ENCODE measurements at regions not wholly inside any gene's neighbourhood (a gene's known extent, or its start where the extent isn't known, plus 50 kb on each side); places are given as distances from the start of the nearest gene placed in this dataset.

- no peak for ATAC-seq
- Histone ChIP-seq H4K20me1 (replicated peaks; ENCODE audit: control insufficient read depth, insufficient read depth, low read length) (no peaks in the 10 kb centered on the region), H3K79me2 (ENCODE audit: control insufficient read depth, insufficient read depth, low read length) (no peaks in the 10 kb centered on the region), H3K4me3 (no peak overlapping the region), H3K4me2 (ENCODE audit: insufficient read depth, low read length) (no peak overlapping the region), H3K9ac (ENCODE audit: insufficient read depth in 1 of 2, low read depth in 2 of 2, low read length in 2 of 2) (no peak overlapping the region), H3K36me3 (ENCODE audit: control insufficient read depth, insufficient read depth, low read length) (no peaks in the 10 kb centered on the region), H3K27ac (ENCODE audit: extremely low read depth, low read depth, low read length) (no peak overlapping the region), H3K9me3 (replicated peaks; ENCODE audit: control insufficient read depth, insufficient read depth, low read depth, low read length) (no peaks in the 10 kb centered on the region), H2AFZ (ENCODE audit: low read depth, low read length) (no peak overlapping the region), H3K27me3 (ENCODE audit: control insufficient read depth in 2 of 2, insufficient read depth in 2 of 2, low read length in 2 of 2) (peaks cover 10 to 39% of the 10 kb centered on the region in 2 experiments; a peak in 4 of 5 replicates), H3K9me1 (ENCODE audit: control insufficient read depth, insufficient read depth, low read length) (no peaks in the 10 kb centered on the region), H3K4me1 (replicated peaks in 1 of 2; ENCODE audit: control insufficient read depth in 2 of 2, insufficient read depth in 2 of 2, low read length in 2 of 2) (no peaks in the 10 kb centered on the region)
- intact Hi-C loops (cut with micrococcal nuclease) (loop anchor here (10.0 kb wide), 1 partner anchor 464 kb away; no protein-coding TSS in a partner anchor), in situ Hi-C loops (cut with MboI) (no loop called here)
- TF ChIP-seq HDAC3 (IDR thresholded peaks at IDR 0.05; ENCODE audit: borderline replicate concordance, partially characterized antibody), result no peak
- TF ChIP-seq MXD1 (CRISPR knock-in tag; IDR thresholded peaks at IDR 0.05; ENCODE audit: borderline replicate concordance, poor library complexity, severe bottlenecking), result no peak
- CTCF ChIA-PET (ENCODE audit: low intra/inter-chr PET ratio), result no interaction called here
- no peak for DNase-seq (ENCODE audit: extremely low read depth in 1 of 4, low spot score in 3 of 4)
- BruUV-seq (replicated peaks), result no TSS peak
- no peak for FAIRE-seq
- POLR2A ChIA-PET, result no interaction called here
- WGBS (ENCODE audit: insufficient coverage, low coverage, missing lambda C conversion rate), result 0% methylated on average over 4 of the region's 4 CpGs
These were observed 405.9 kb upstream of the KLF6 start for GRCh38 chr10:4190876-4191275.

GRCh38 chr10:4189281-4189680 is 404.3 kb upstream of the KLF6 start:
- Histone ChIP-seq H3K79me2 (ENCODE audit: control insufficient read depth, insufficient read depth, low read length) (no peaks in the 10 kb centered on the region), H3K27me3 (ENCODE audit: control insufficient read depth in 2 of 2, insufficient read depth in 2 of 2, low read length in 2 of 2) (peaks cover 8 to 32% of the 10 kb centered on the region in 2 experiments; a peak in 4 of 5 replicates), H4K20me1 (replicated peaks; ENCODE audit: control insufficient read depth, insufficient read depth, low read length) (no peaks in the 10 kb centered on the region), H3K36me3 (ENCODE audit: control insufficient read depth, insufficient read depth, low read length) (no peaks in the 10 kb centered on the region), H3K9me3 (replicated peaks; ENCODE audit: control insufficient read depth, insufficient read depth, low read depth, low read length) (no peaks in the 10 kb centered on the region), H3K4me2 (ENCODE audit: insufficient read depth, low read length) (no peak overlapping the region), H3K4me3 (no peak overlapping the region), H2AFZ (ENCODE audit: low read depth, low read length) (no peak overlapping the region), H3K9ac (ENCODE audit: insufficient read depth in 1 of 2, low read depth in 2 of 2, low read length in 2 of 2) (no peak overlapping the region), H3K4me1 (replicated peaks in 1 of 2; ENCODE audit: control insufficient read depth in 2 of 2, insufficient read depth in 2 of 2, low read length in 2 of 2) (no peaks in the 10 kb centered on the region), H3K27ac (ENCODE audit: extremely low read depth, low read depth, low read length) (no peak overlapping the region), H3K9me1 (ENCODE audit: control insufficient read depth, insufficient read depth, low read length) (no peaks in the 10 kb centered on the region)
- 0% methylated on average over 5 of the region's 5 CpGs for WGBS (ENCODE audit: insufficient coverage, low coverage, missing lambda C conversion rate)
- FAIRE-seq (no peak), DNase-seq (ENCODE audit: extremely low read depth in 1 of 4, low spot score in 3 of 4) (no peak), ATAC-seq (no peak)
- ChIA-PET CTCF (ENCODE audit: low intra/inter-chr PET ratio) (no interaction called here), POLR2A (interaction anchor here (0.6 kb wide), 1 partner anchor 18 kb away, joined by 3 read pairs; no protein-coding TSS in a partner anchor)
- no TSS peak for BruUV-seq (replicated peaks)
- in situ Hi-C loops (cut with MboI) (no loop called here), intact Hi-C loops (cut with micrococcal nuclease) (no loop called here)
- TF ChIP-seq RBM22 (IDR thresholded peaks at IDR 0.05; ENCODE audit: low read depth, low read length, poor library complexity, severe bottlenecking) (no peak), PRPF4 (IDR thresholded peaks at IDR 0.05; ENCODE audit: insufficient read depth, low read depth, low read length, poor library complexity, severe bottlenecking) (no peak)

All from K562 (cell line).